GM12878 (cell line): ENCODE measurements at regions not wholly inside any gene's neighbourhood (a gene's known extent, or its start where the extent isn't known, plus 50 kb on each side); places are given as distances from the start of the nearest gene placed in this dataset.

Source experiments
- ATAC-seq: fragments of 200-7000 bp; cut with Tn5 transposase; 3 replicates; pipeline ENCODE4 v1.9.1; 2020; ENCODE audit warnings: mild to moderate bottlenecking, moderate library complexity
- BruUV-seq: library from RNA; stranded (reverse); fragments of 400-500 nt; replicated peaks from 2 replicates; lab custom pipeline; 2021; lab: Mats Ljungman, UMichigan
- CTCF ChIA-PET: fragments of 300-600 bp; sonication (Branson Sonifier 250); formaldehyde crosslinking; extraction: SDS; loops from one replicate; lab custom pipeline; 2021; ENCODE audit warnings: inconsistent platforms; lab: Yijun Ruan, JAX
- POLR2A ChIA-PET: fragments of 350-600 bp; formaldehyde crosslinking; extraction: SDS; loops from one replicate; lab custom pipeline; 2021; ENCODE audit warnings: inconsistent platforms; lab: Charles Lee
- RAD21 ChIA-PET: fragments of 300-600 bp; sonication (Branson Sonifier 250); formaldehyde crosslinking; loops from one replicate; lab custom pipeline; 2023; ENCODE audit warnings: antibody characterized with exemption; ENCODE audit not compliant: unreplicated experiment; lab: Charles Lee
- SMC1A ChIA-PET: fragments of 300-600 bp; sonication (Branson Sonifier 250); formaldehyde crosslinking; loops from one replicate; lab custom pipeline; 2023; ENCODE audit not compliant: unreplicated experiment, uncharacterized antibody; lab: Charles Lee
- DNase-seq: peaks from one replicate; pipeline ENCODE4 v3.0.0-alpha.2; 2011; ENCODE audit warnings: low read depth, low spot score
- FAIRE-seq: peaks from 3 replicates; lab custom pipeline; 2011; peaks lifted over from hg19 to GRCh38; lab: Jason Lieb, UNC
- H2AFZ ChIP-seq: 2 replicates; pipeline ENCODE4 v1.6.0; 2011; ENCODE audit warnings: low read depth, low read length, control low read depth; ENCODE audit not compliant: control insufficient read depth
- H3K27ac ChIP-seq: 2 replicates; pipeline ENCODE4 v1.5.1; 2011; ENCODE audit warnings: control low read depth; ENCODE audit not compliant: control insufficient read depth, insufficient read depth
- H3K27me3 ChIP-seq, 2 experiments: replicated peaks in 1 of 2; 2 replicates each; pipeline versions ENCODE4 v1.6.0 to v1.6.1; 2011; ENCODE audit warnings: low read length in 1 of 2; ENCODE audit not compliant: control insufficient read depth in 2 of 2, insufficient read depth in 2 of 2
- H3K36me3 ChIP-seq, 2 experiments: 2 replicates each; pipeline ENCODE4 v1.5.1; 2011; ENCODE audit warnings: low read length in 1 of 2; ENCODE audit not compliant: control insufficient read depth in 2 of 2, insufficient read depth in 2 of 2
- H3K4me1 ChIP-seq: 2 replicates; pipeline ENCODE4 v1.6.1; 2011; ENCODE audit warnings: mild to moderate bottlenecking, low read length, moderate library complexity, mixed read lengths; ENCODE audit not compliant: control insufficient read depth, insufficient read depth
- H3K4me2 ChIP-seq: 2 replicates; pipeline ENCODE4 v1.6.0; 2011; ENCODE audit warnings: control low read depth; ENCODE audit not compliant: control insufficient read depth, insufficient read depth
- H3K4me3 ChIP-seq: fragments of 200-600 bp; sonication (generic); 2 replicates; pipeline ENCODE4 v1.5.1; 2016
- H3K79me2 ChIP-seq: 2 replicates; pipeline ENCODE4 v1.6.0; 2011; ENCODE audit warnings: low read length; ENCODE audit not compliant: control insufficient read depth, insufficient read depth
- H3K9ac ChIP-seq: 2 replicates; pipeline ENCODE4 v1.8.0; 2011; ENCODE audit warnings: low read length, control low read depth, mixed read lengths; ENCODE audit not compliant: control insufficient read depth, insufficient read depth
- H3K9me3 ChIP-seq: replicated peaks from 3 replicates; pipeline ENCODE4 v1.5.1; 2011; ENCODE audit warnings: mild to moderate bottlenecking, low read length; ENCODE audit not compliant: control insufficient read depth, insufficient read depth
- H4K20me1 ChIP-seq: 2 replicates; pipeline ENCODE4 v1.6.0; 2011; ENCODE audit not compliant: control insufficient read depth, insufficient read depth
- BCL11A ChIP-seq: IDR thresholded peaks from 2 replicates; pipeline ENCODE4 v1.6.1; 2011; ENCODE audit warnings: low read depth, low read length
- ETV6 ChIP-seq, 2 experiments: fragments of 450-650 bp in 1 of 2; IDR thresholded peaks in 1 of 2; conservative IDR thresholded peaks in 1 of 2; 2 replicates each; pipeline ENCODE4 v1.6.1; 2014; ENCODE audit warnings: antibody characterized with exemption in 1 of 2, borderline replicate concordance in 1 of 2, low read depth in 1 of 2, mild to moderate bottlenecking in 1 of 2, moderate library complexity in 1 of 2
- FOXK2 ChIP-seq: fragments of 450-650 bp; IDR thresholded peaks from 2 replicates; pipeline ENCODE4 v1.6.1; 2017; ENCODE audit warnings: mild to moderate bottlenecking, moderate library complexity
- KAT2A ChIP-seq: conservative IDR thresholded peaks from 2 replicates; pipeline ENCODE4 v1.6.1; 2011; ENCODE audit warnings: low read depth, low read length; ENCODE audit not compliant: control insufficient read depth
- KLF5 ChIP-seq: fragments of 450-650 bp; IDR thresholded peaks from 2 replicates; pipeline ENCODE4 v1.6.1; 2014; ENCODE audit warnings: mild to moderate bottlenecking; ENCODE audit not compliant: partially characterized antibody
- MTA2 ChIP-seq: fragments of 450-650 bp; IDR thresholded peaks from 2 replicates; pipeline ENCODE4 v1.6.1; 2016; ENCODE audit warnings: low read depth, mild to moderate bottlenecking, moderate library complexity
- RCOR1 ChIP-seq: conservative IDR thresholded peaks from 2 replicates; pipeline ENCODE4 v1.6.1; 2012; ENCODE audit warnings: low read depth, low read length, improper control_type of control experiment
- SP1 ChIP-seq: IDR thresholded peaks from one replicate; pipeline ENCODE4 v1.6.1; 2011; ENCODE audit warnings: low read depth, low read length
- SPI1 ChIP-seq: IDR thresholded peaks from 2 replicates; pipeline ENCODE4 v1.6.1; 2011; ENCODE audit warnings: low read depth, mild to moderate bottlenecking, low read length, moderate library complexity, borderline replicate concordance; ENCODE audit not compliant: insufficient read depth
- WRNIP1 ChIP-seq: IDR thresholded peaks from 2 replicates; pipeline ENCODE4 v1.6.1; 2011; ENCODE audit warnings: low read depth, low read length, improper control_type of control experiment, borderline replicate concordance
- ZBTB33 ChIP-seq: fragments of 450-650 bp; IDR thresholded peaks from 2 replicates; pipeline ENCODE4 v1.6.1; 2017; ENCODE audit warnings: mild to moderate bottlenecking
- ZNF217 ChIP-seq: fragments of 450-650 bp; IDR thresholded peaks from 2 replicates; pipeline ENCODE4 v1.6.1; 2017; ENCODE audit warnings: antibody characterized with exemption, mild to moderate bottlenecking
- ZNF274 ChIP-seq: IDR thresholded peaks from one replicate; pipeline ENCODE4 v1.8.0; 2011; ENCODE audit not compliant: insufficient read length, insufficient read depth
- WGBS: methylation state at CpG from one replicate; pipeline ENCODE4 v1.1.6; 2016; ENCODE audit warnings: low lambda C conversion rate; ENCODE audit not compliant: insufficient replicate concordance, insufficient coverage; ENCODE audit errors: missing lambda C conversion rate; 5-methylcytosine and 5-hydroxymethylcytosine counted together
- in situ Hi-C: fragments of 300-500 bp; cut with MboI; formaldehyde crosslinking; loops from 9 replicates; pipeline ENCODE4 v1.14.3; 2018; ENCODE audit warnings: mixed read lengths
- intact Hi-C: fragments of 100-400 bp; cut with micrococcal nuclease; formaldehyde crosslinking; loops from one replicate; pipeline ENCODE4 v1.14.2; 2022; ENCODE audit not compliant: unreplicated experiment

- H3K27ac ChIP-seq = no peak overlapping the region
- H3K9me3 ChIP-seq = no peaks in the 10 kb centered on the region
- BruUV-seq = no TSS peak
- no peak overlapping the region for H3K4me3 ChIP-seq
- RAD21 ChIA-PET = no interaction called here
- no peaks in the 10 kb centered on the region for H4K20me1 ChIP-seq
- no peak for TF ChIP-seq SP1
- TF ChIP-seq BCL11A = no peak
- TF ChIP-seq KAT2A = no peak
- no peak for TF ChIP-seq FOXK2
- no peak for TF ChIP-seq KLF5
- no peak for TF ChIP-seq ZNF217
- no peak for TF ChIP-seq SPI1
- TF ChIP-seq ZNF274 = no peak
- TF ChIP-seq WRNIP1 = no peak
- TF ChIP-seq ZBTB33 = no peak
- no peak for TF ChIP-seq ETV6 (conservative IDR thresholded peaks at IDR 0.05 in 1 of 2, IDR thresholded peaks at IDR 0.05 in 1 of 2; ENCODE audit: borderline replicate concordance in 1 of 2, low read depth in 1 of 2)
- no peak for TF ChIP-seq MTA2
- no peak for TF ChIP-seq RCOR1
- H3K27me3 ChIP-seq = no peaks in the 10 kb centered on the region
- no peak overlapping the region for H3K9ac ChIP-seq
- CTCF ChIA-PET = interaction anchor here (0.8 to 2.0 kb wide), 2 partner anchors 9 to 24 kb away, joined by 3 to 7 read pairs; no protein-coding TSS in a partner anchor
- no peak for DNase-seq
- no peak for FAIRE-seq
- H3K4me2 ChIP-seq = no peak overlapping the region
- intact Hi-C loops = no loop called here
- SMC1A ChIA-PET = interaction anchor here (0.7 to 1.4 kb wide), 5 partner anchors 9 to 103 kb away, joined by 3 to 5 read pairs (median 3); no protein-coding TSS in a partner anchor
- no peaks in the 10 kb centered on the region for H3K4me1 ChIP-seq
- WGBS = 0% methylated on average over 1 of the region's 1 CpG
- H3K79me2 ChIP-seq = no peaks in the 10 kb centered on the region
- H3K36me3 ChIP-seq = no peaks in the 10 kb centered on the region
- POLR2A ChIA-PET = no interaction called here
- no peak for ATAC-seq
- in situ Hi-C loops = no loop called here
- H2AFZ ChIP-seq = no peak overlapping the region
Measured at GRCh38 chr12:89156340-89156739, 196.0 kb downstream of the DUSP6 start.
